HepG2 (cell line): ENCODE measurements at regions not wholly inside any gene's neighbourhood (a gene's known extent, or its start where the extent isn't known, plus 50 kb on each side); places are given as distances from the start of the nearest gene placed in this dataset.
"Not testable (repeated sequence)": the region's sequence is repeated elsewhere in the genome, so short reads cannot be mapped to it uniquely, and the experiment has no call there.

Experiments
- ATAC-seq: fragments of 200-7000 bp; cut with Tn5 transposase; 3 replicates; pipeline ENCODE4 v1.9.1; 2020; ENCODE audit warnings: mild to moderate bottlenecking, moderate library complexity
- BruUV-seq: library from RNA; stranded (reverse); fragments of 400-500 nt; replicated peaks from 2 replicates; lab custom pipeline; 2021; lab: Mats Ljungman, UMichigan
- CTCF ChIA-PET: fragments of 300-600 bp; formaldehyde crosslinking; extraction: SDS; loops from one replicate; lab custom pipeline; 2021; ENCODE audit warnings: low total read pairs, inconsistent platforms, low intra/inter-chr PET ratio; lab: Yijun Ruan, JAX
- POLR2A ChIA-PET: fragments of 350-600 bp; sonication (Branson Sonifier 250); formaldehyde crosslinking; loops from one replicate; lab custom pipeline; 2020; ENCODE audit warnings: antibody characterized with exemption, inconsistent platforms; lab: Yijun Ruan, JAX
- DNase-seq: peaks from one replicate; pipeline ENCODE4 v3.0.0-alpha.2; 2015; ENCODE audit warnings: low spot score
- FAIRE-seq: peaks from 3 replicates; lab custom pipeline; 2011; peaks lifted over from hg19 to GRCh38; lab: Jason Lieb, UNC
- H2AFZ ChIP-seq: one replicate; pipeline ENCODE4 v1.6.1; 2011; ENCODE audit warnings: low read length, inconsistent platforms
- H3K27ac ChIP-seq: fragments of 300-600 bp; 3 replicates; pipeline ENCODE4 v1.8.0; 2011; ENCODE audit warnings: mixed run types, mild to moderate bottlenecking, mixed read lengths, low read length, inconsistent platforms; ENCODE audit not compliant: insufficient read depth; ENCODE audit errors: extremely low read length
- H3K27me3 ChIP-seq, 2 experiments: fragments of 200-600 bp in 1 of 2; 2 replicates in 1 of 2; 3 replicates in 1 of 2; pipeline versions ENCODE4 v1.6.0 to v1.8.0; 2011; ENCODE audit warnings: low read length in 2 of 2, mild to moderate bottlenecking in 2 of 2, moderate library complexity in 2 of 2, inconsistent platforms in 1 of 2; ENCODE audit not compliant: insufficient read depth in 2 of 2, control insufficient read depth in 1 of 2
- H3K36me3 ChIP-seq, 2 experiments: fragments of 200-600 bp in 1 of 2; replicated peaks in 1 of 2; 2 replicates in 1 of 2; 3 replicates in 1 of 2; pipeline versions ENCODE4 v1.5.1 to v1.8.0; 2011; ENCODE audit warnings: low read length in 2 of 2, inconsistent platforms in 1 of 2; ENCODE audit not compliant: insufficient read depth in 2 of 2, control insufficient read depth in 1 of 2
- H3K4me1 ChIP-seq: 2 replicates; pipeline ENCODE4 v1.5.1; 2012; ENCODE audit warnings: low read length, inconsistent platforms; ENCODE audit not compliant: insufficient read depth
- H3K4me2 ChIP-seq: 2 replicates; pipeline ENCODE4 v1.6.0; 2011; ENCODE audit warnings: low read depth, low read length, inconsistent platforms
- H3K4me3 ChIP-seq, 3 experiments: fragments of 200-600 bp in 1 of 3; sonication (generic), shearing (Covaris generic) in 1 of 3; replicated peaks in 1 of 3; 2 replicates each; pipeline ENCODE4 v1.5.1; 2011 to 2016; ENCODE audit warnings: low read length in 3 of 3, inconsistent platforms in 2 of 3, low read depth in 2 of 3, mild to moderate bottlenecking in 2 of 3, control low read depth in 1 of 3, mixed read lengths in 1 of 3; ENCODE audit not compliant: insufficient read depth in 1 of 3
- H3K79me2 ChIP-seq: one replicate; pipeline ENCODE4 v1.6.1; 2011; ENCODE audit warnings: low read length, inconsistent platforms; ENCODE audit not compliant: insufficient read depth
- H3K9ac ChIP-seq: 2 replicates; pipeline ENCODE4 v1.6.0; 2011; ENCODE audit warnings: mild to moderate bottlenecking, low read depth, low read length, inconsistent platforms; ENCODE audit not compliant: insufficient read depth
- H3K9me3 ChIP-seq: 2 replicates; pipeline ENCODE4 v1.5.1; 2012; ENCODE audit warnings: mild to moderate bottlenecking, low read length
- H4K20me1 ChIP-seq: 2 replicates; pipeline ENCODE4 v1.6.0; 2011; ENCODE audit warnings: inconsistent platforms, mild to moderate bottlenecking, low read length, moderate library complexity; ENCODE audit not compliant: insufficient read depth
- whole genome bisulfite sequencing: methylation state at CpG from one replicate; pipeline ENCODE4 v1.1.6; 2017; ENCODE audit warnings: low lambda C conversion rate; 5-methylcytosine and 5-hydroxymethylcytosine counted together
- in situ Hi-C: cut with HindIII; loops from 2 replicates; pipeline ENCODE4 v1.10.0; 2017; ENCODE audit warnings: low pct_unique_long_range_greater_than_20kb; ENCODE audit not compliant: extremely low pct_ligation_motif_present
- intact Hi-C: fragments of 100-400 bp; cut with micrococcal nuclease; formaldehyde crosslinking; loops from one replicate; pipeline ENCODE4 v1.10.0; 2022; ENCODE audit not compliant: unreplicated experiment

DNA sequence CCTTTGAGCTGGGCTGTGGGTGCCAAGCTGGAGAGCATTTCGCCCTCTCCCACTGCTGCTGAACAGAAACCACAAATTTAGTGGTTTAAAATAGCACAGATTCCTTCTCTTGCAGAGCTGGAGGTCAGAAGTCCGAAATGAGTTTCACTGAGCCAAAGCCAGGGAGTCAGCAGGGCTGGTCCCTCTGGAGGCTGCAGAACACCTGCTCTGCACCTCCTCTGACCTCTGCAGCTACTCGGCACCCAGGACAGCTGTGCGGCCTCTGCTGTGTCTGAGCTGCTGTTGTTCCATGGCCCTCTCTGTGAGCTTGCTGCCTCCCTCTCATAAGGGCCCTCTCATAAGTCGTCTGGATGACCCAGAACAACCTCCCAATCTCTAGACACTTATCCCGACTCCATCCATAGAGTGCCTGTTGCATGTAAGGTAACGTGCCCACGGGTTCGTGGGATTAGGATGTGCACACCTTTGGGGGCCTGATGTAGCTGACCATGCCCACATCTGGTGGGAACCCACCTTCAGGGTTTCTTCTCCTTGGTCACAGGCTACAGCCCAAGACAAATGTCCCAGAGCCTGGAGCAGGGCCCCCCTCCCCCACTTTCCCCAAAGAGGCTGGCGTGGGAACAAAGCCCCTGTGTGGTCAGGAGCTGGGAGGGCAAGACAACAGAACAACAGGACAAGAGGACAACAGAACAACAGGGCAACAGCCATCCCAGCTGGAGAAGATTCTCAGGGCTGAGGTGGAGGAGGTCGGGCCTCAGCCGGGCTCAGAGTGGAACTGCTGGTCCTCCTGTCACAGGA is 177.2 kb downstream of the LMLN start:
- POLR2A ChIA-PET, in situ Hi-C loops, H3K4me3 ChIP-seq, BruUV-seq, H2AFZ ChIP-seq, H3K4me1 ChIP-seq, intact Hi-C loops, H4K20me1 ChIP-seq, H3K36me3 ChIP-seq, H3K9me3 ChIP-seq, H3K9ac ChIP-seq, H3K79me2 ChIP-seq, DNase-seq, H3K4me2 ChIP-seq, CTCF ChIA-PET, H3K27me3 ChIP-seq, H3K27ac ChIP-seq, FAIRE-seq: not testable (repeated sequence)
- WGBS: 14% methylated on average over 4 of the region's 12 CpGs
- ATAC-seq: peak; percentile 65

DNA sequence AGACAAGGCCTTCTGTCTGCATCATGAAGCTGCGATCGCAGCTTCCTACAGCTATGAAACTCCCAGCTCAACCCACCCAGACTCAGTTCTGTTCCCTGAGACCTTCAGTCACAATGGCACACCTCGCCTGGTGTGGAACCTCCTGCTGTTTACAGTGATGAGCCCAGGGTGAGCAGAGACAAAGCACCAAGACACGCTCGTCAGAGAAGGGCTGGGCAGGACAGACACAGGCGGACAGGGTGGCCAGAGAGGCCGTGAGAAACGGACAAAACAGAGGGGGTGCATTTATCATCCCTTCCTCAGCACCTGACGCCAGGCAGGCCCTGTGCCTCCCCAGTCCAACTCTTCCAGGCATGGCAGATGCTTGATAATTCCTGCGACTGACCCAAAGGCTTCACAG is 178.2 kb downstream of the LMLN start:
- intact Hi-C loops, FAIRE-seq, in situ Hi-C loops, H3K4me3 ChIP-seq, H3K79me2 ChIP-seq, CTCF ChIA-PET, H3K27ac ChIP-seq, DNase-seq, H3K4me2 ChIP-seq, H2AFZ ChIP-seq, H3K9me3 ChIP-seq, H3K27me3 ChIP-seq, H4K20me1 ChIP-seq, H3K4me1 ChIP-seq, H3K9ac ChIP-seq, POLR2A ChIA-PET, H3K36me3 ChIP-seq, BruUV-seq: not testable (repeated sequence)
- WGBS: 6% methylated on average over 3 of the region's 10 CpGs
- ATAC-seq: peak; percentile 52

DNA sequence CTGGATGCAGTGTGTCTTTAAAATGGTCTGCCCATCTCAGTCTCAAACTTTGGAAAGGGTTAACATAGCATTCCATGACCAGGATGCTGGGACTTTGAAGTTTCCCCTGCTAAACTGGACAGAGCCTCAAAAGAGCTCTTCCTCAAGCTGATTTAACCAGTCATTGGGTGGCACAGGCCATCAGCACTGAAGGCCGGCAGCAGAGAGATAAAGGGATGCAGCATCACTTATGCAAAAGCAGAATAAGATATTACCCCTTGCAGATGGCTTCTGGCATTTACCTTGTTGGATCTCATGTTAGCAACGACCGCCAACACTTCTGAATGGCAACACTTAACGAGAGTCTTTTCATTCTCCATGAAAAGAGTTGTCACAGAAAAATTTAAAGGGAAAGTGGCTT is 179.0 kb downstream of the LMLN start:
- H2AFZ ChIP-seq, H3K9ac ChIP-seq, in situ Hi-C loops, H3K9me3 ChIP-seq, H3K4me3 ChIP-seq, H3K36me3 ChIP-seq, POLR2A ChIA-PET, ATAC-seq, H4K20me1 ChIP-seq, CTCF ChIA-PET, BruUV-seq, H3K4me1 ChIP-seq, H3K4me2 ChIP-seq, H3K27ac ChIP-seq, H3K79me2 ChIP-seq, DNase-seq, H3K27me3 ChIP-seq, FAIRE-seq, intact Hi-C loops: not testable (repeated sequence)
- WGBS: 6% methylated on average over 4 of the region's 4 CpGs
